ENCODE measurements at regions not wholly inside any gene's neighbourhood (a gene's known extent, or its start where the extent isn't known, plus 50 kb on each side); places are given as distances from the start of the nearest gene placed in this dataset.

- POLR2A ChIA-PET, result no interaction called here
- Mint-ChIP-seq H3K4me3 (ENCODE audit: unreplicated experiment) (no peak overlapping the region), H3K4me1 (ENCODE audit: low read depth, unreplicated experiment) (no peaks in the 10 kb centered on the region), H3K27ac (ENCODE audit: unreplicated experiment) (no peak overlapping the region), H3K9me3 (ENCODE audit: unreplicated experiment) (no peaks in the 10 kb centered on the region), H3K27me3 (ENCODE audit: insufficient read depth, unreplicated experiment) (no peaks in the 10 kb centered on the region), H3K36me3 (ENCODE audit: insufficient read depth, unreplicated experiment) (no peaks in the 10 kb centered on the region)
- H3K9me3 ChIP-seq, result no peaks in the 10 kb centered on the region
- DNase-seq, result no peak
- CTCF ChIA-PET, result no interaction called here
- BruUV-seq (replicated peaks), result no TSS peak
- intact Hi-C loops (cut with micrococcal nuclease; ENCODE audit: unreplicated experiment), result no loop called here
- no peaks in the 10 kb centered on the region for H3K4me1 ChIP-seq
- no peak for TF ChIP-seq CTCF (IDR thresholded peaks at IDR 0.05; ENCODE audit: insufficient read depth in 1 of 2, low read depth in 1 of 2, low read length in 1 of 2, severe bottlenecking in 1 of 2, unreplicated experiment in 1 of 2)
- H3K27me3 ChIP-seq (replicated peaks; ENCODE audit: control insufficient read depth, insufficient read depth, low read length), result no peaks in the 10 kb centered on the region
- H3K36me3 ChIP-seq (ENCODE audit: control insufficient read depth, insufficient read depth, low read length), result no peaks in the 10 kb centered on the region
- no peak overlapping the region for H3K4me3 ChIP-seq (ENCODE audit: low read depth, low read length)
Measured at GRCh38 chr5:74188351-74189105, 452.0 kb downstream of the ENC1 start.

- H3K27ac Mint-ChIP-seq (ENCODE audit: unreplicated experiment), result no peak overlapping the region
- ChIA-PET CTCF (no interaction called here), POLR2A (no interaction called here)
Measured at GRCh38 chr5:74187757-74188156, 452.8 kb downstream of the ENC1 start.

More at GRCh38 chr5:74187757-74188156, 452.8 kb downstream of the ENC1 start:
- no peaks in the 10 kb centered on the region for H3K9me3 ChIP-seq
- H3K27me3 ChIP-seq (replicated peaks; ENCODE audit: control insufficient read depth, insufficient read depth, low read length), result no peaks in the 10 kb centered on the region
- H3K36me3 Mint-ChIP-seq (ENCODE audit: insufficient read depth, unreplicated experiment), result no peaks in the 10 kb centered on the region
- H3K36me3 ChIP-seq (ENCODE audit: control insufficient read depth, insufficient read depth, low read length), result no peaks in the 10 kb centered on the region
- H3K9me3 Mint-ChIP-seq (ENCODE audit: unreplicated experiment), result no peaks in the 10 kb centered on the region
- no peaks in the 10 kb centered on the region for H3K4me1 Mint-ChIP-seq (ENCODE audit: low read depth, unreplicated experiment)
- TF ChIP-seq CTCF (IDR thresholded peaks at IDR 0.05; ENCODE audit: insufficient read depth in 1 of 2, low read depth in 1 of 2, low read length in 1 of 2, severe bottlenecking in 1 of 2, unreplicated experiment in 1 of 2), result no peak
- intact Hi-C loops (cut with micrococcal nuclease; ENCODE audit: unreplicated experiment), result no loop called here
- DNase-seq, result no peak
- H3K27me3 Mint-ChIP-seq (ENCODE audit: insufficient read depth, unreplicated experiment), result no peaks in the 10 kb centered on the region
- H3K4me3 ChIP-seq (ENCODE audit: low read depth, low read length), result no peak overlapping the region
- no peak overlapping the region for H3K4me3 Mint-ChIP-seq (ENCODE audit: unreplicated experiment)
- BruUV-seq (replicated peaks), result no TSS peak
- no peaks in the 10 kb centered on the region for H3K4me1 ChIP-seq
